SU-DHL-6 (cell line): ENCODE measurements at regions not wholly inside any gene's neighbourhood (a gene's known extent, or its start where the extent isn't known, plus 50 kb on each side); places are given as distances from the start of the nearest gene placed in this dataset.

Experiments
- H2AFZ ChIP-seq: fragments of 200-600 bp; sonication (generic); 2 replicates; pipeline ENCODE4 v1.6.1; 2014; ENCODE audit warnings: low read depth, mild to moderate bottlenecking, moderate library complexity, mixed read lengths, antibody characterized with exemption, low read length; ENCODE audit not compliant: severe bottlenecking
- H3F3A ChIP-seq: fragments of 200-600 bp; shearing (Covaris generic); 2 replicates; pipeline ENCODE4 v1.6.0; 2016; ENCODE audit warnings: antibody characterized with exemption, mild to moderate bottlenecking; ENCODE audit not compliant: insufficient read depth
- H3K27ac ChIP-seq: fragments of 200-600 bp; sonication (generic); 2 replicates; pipeline ENCODE4 v1.5.1; 2016; ENCODE audit warnings: low read depth, mild to moderate bottlenecking, low read length, moderate library complexity, mixed read lengths
- H3K27me3 ChIP-seq: fragments of 200-600 bp; sonication (generic), shearing (Covaris generic); 2 replicates; pipeline ENCODE4 v1.6.0; 2014; ENCODE audit warnings: mild to moderate bottlenecking, low read length
- H3K36me3 ChIP-seq: fragments of 200-600 bp; sonication (generic); 2 replicates; pipeline ENCODE4 v1.6.1; 2014; ENCODE audit warnings: mild to moderate bottlenecking, low read length, mixed read lengths
- H3K4me2 ChIP-seq: fragments of 300-600, 200-600 bp; shearing (Covaris generic), sonication (generic); 2 replicates; pipeline ENCODE4 v1.6.0; 2014; ENCODE audit warnings: low read length, low read depth, mild to moderate bottlenecking; ENCODE audit not compliant: poor library complexity, severe bottlenecking
- H3K4me3 ChIP-seq: fragments of 200-600 bp; sonication (generic); 2 replicates; pipeline ENCODE4 v1.5.1; 2014; ENCODE audit warnings: antibody characterized with exemption, low read length, mild to moderate bottlenecking, mixed read lengths; ENCODE audit not compliant: insufficient read depth, poor library complexity, severe bottlenecking
- H3K79me2 ChIP-seq: fragments of 200-600 bp; sonication (generic); 2 replicates; pipeline ENCODE4 v1.6.1; 2014; ENCODE audit warnings: mild to moderate bottlenecking, low read length, moderate library complexity; ENCODE audit not compliant: insufficient read depth
- H3K9ac ChIP-seq: fragments of 200-600 bp; sonication (generic); 2 replicates; pipeline ENCODE4 v1.7.0; 2014; ENCODE audit warnings: mild to moderate bottlenecking, low read length
- H3K9me2 ChIP-seq: fragments of 200-600 bp; sonication (generic); replicated peaks from 2 replicates; pipeline ENCODE4 v1.6.1; 2014; ENCODE audit warnings: low read length; ENCODE audit not compliant: insufficient read depth
- H3K9me3 ChIP-seq: fragments of 200-600 bp; sonication (generic); 2 replicates; pipeline ENCODE4 v1.6.1; 2014; ENCODE audit warnings: low read length, mixed read lengths; ENCODE audit not compliant: insufficient read depth
- H4K20me1 ChIP-seq: fragments of 200-600 bp; sonication (generic); 2 replicates; pipeline ENCODE4 v1.6.1; 2014; ENCODE audit warnings: low read depth, mild to moderate bottlenecking, antibody characterized with exemption, low read length, moderate library complexity, mixed read lengths
- EZH2phosphoT487 ChIP-seq: fragments of 200-600 bp; sonication (generic), shearing (Covaris generic); conservative IDR thresholded peaks from 2 replicates; pipeline ENCODE4 v1.6.1; 2018; ENCODE audit warnings: mild to moderate bottlenecking, antibody characterized with exemption, low read length, moderate library complexity, mixed read lengths
- TF ChIP-seq, protein P1 (sequence below): fragments of 200-600 bp; sonication (generic); IDR thresholded peaks from one replicate; pipeline ENCODE4 v1.5.1; 2017; ENCODE audit warnings: antibody characterized with exemption, mild to moderate bottlenecking, low read length, moderate library complexity; ENCODE audit not compliant: insufficient read depth, poor library complexity, severe bottlenecking

DNA sequence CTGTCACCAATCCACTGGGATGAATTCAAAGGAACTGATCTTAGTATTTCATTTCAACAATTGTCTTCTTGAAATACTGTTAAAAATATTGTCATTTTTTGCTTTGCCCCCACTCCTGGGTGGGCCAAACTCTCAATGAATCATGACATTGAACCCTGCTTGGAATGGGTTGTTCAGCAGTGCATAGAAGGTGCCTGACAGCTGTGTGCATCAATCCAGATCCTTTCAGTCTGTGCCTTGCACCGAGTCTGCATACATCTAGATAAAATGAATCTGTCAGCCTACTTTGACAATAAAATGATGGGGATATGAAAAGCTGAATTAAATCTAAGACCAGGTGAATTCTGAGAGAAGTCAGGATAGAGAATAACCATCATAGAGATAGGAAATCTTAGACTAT lies 706.6 kb downstream of the CBLN2 start:
- no peaks in the 10 kb centered on the region for H3K9me2 ChIP-seq
- no peak overlapping the region for H3K4me3 ChIP-seq
- no peak overlapping the region for H3K9ac ChIP-seq
- H4K20me1 ChIP-seq = no peaks in the 10 kb centered on the region
- H3K27ac ChIP-seq = no peak overlapping the region
- TF ChIP-seq, protein P1, sequence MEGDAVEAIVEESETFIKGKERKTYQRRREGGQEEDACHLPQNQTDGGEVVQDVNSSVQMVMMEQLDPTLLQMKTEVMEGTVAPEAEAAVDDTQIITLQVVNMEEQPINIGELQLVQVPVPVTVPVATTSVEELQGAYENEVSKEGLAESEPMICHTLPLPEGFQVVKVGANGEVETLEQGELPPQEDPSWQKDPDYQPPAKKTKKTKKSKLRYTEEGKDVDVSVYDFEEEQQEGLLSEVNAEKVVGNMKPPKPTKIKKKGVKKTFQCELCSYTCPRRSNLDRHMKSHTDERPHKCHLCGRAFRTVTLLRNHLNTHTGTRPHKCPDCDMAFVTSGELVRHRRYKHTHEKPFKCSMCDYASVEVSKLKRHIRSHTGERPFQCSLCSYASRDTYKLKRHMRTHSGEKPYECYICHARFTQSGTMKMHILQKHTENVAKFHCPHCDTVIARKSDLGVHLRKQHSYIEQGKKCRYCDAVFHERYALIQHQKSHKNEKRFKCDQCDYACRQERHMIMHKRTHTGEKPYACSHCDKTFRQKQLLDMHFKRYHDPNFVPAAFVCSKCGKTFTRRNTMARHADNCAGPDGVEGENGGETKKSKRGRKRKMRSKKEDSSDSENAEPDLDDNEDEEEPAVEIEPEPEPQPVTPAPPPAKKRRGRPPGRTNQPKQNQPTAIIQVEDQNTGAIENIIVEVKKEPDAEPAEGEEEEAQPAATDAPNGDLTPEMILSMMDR = no peak
- no peak for TF ChIP-seq EZH2phosphoT487
- no peaks in the 10 kb centered on the region for H3F3A ChIP-seq
- H3K4me2 ChIP-seq = no peak overlapping the region
- H2AFZ ChIP-seq = no peak overlapping the region
- no peaks in the 10 kb centered on the region for H3K36me3 ChIP-seq
- H3K9me3 ChIP-seq = no peaks in the 10 kb centered on the region
- no peaks in the 10 kb centered on the region for H3K27me3 ChIP-seq
- no peaks in the 10 kb centered on the region for H3K79me2 ChIP-seq

DNA sequence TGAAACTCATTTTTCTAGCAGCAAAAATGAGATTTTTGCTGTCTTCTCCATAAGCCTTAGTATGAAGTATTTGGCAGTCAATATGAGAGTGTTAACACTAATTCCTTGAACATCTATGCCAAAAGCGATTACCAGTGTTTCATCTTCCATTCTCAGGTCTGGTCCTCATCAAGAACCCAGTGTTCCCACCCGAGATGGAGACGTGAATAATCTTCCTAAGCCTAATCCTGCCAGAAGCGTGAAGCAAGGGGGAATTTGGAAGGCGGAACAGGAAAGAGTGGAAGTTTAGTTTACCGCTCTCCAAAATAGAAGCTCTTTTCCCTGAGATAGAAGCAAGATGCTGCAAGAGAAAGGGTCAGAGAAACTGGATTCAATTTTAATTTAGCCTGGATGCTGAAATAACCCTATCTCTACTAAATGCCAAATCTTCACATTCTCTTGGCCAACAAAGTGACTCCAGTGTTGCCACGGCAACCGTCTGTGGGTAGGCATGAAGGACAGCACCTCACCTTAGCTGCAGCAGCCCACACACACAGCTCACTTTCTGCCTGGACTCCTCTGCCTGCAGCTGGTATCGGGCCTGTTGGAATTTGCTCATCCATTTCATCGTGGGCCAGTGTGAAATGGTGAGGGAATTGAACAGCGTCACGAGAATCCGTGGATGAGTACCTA lies 711.1 kb downstream of the CBLN2 start:
- H3K27ac ChIP-seq = no peak overlapping the region
- no peak for TF ChIP-seq EZH2phosphoT487
- TF ChIP-seq, protein P1 = no peak
- H3K27me3 ChIP-seq = no peaks in the 10 kb centered on the region
- no peaks in the 10 kb centered on the region for H3K9me3 ChIP-seq
- H3K36me3 ChIP-seq = no peaks in the 10 kb centered on the region
- no peak overlapping the region for H2AFZ ChIP-seq
- no peaks in the 10 kb centered on the region for H3K9me2 ChIP-seq
- H3K79me2 ChIP-seq = no peaks in the 10 kb centered on the region
- no peak overlapping the region for H3K9ac ChIP-seq
- H4K20me1 ChIP-seq = no peaks in the 10 kb centered on the region
- H3K4me3 ChIP-seq = no peak overlapping the region
- H3K4me2 ChIP-seq = no peak overlapping the region
- H3F3A ChIP-seq = no peaks in the 10 kb centered on the region

DNA sequence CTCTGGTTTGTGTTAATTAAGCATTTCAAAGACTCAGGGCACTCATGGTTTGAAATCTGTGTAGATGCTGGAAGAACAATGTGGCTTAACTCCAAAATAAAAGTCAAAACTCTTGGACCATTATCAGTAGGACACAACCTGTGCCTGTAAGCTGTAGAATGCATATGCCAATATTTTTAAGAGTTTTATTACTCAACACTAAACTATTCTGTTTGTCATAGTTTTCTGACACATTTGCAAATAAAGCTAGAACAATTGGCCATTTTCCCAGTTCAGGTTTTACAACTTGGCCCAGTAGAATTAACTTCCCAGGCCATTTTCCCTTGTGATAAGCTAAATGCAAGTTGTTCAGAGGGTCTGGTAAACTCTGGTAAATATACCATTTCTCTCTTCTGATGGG lies 713.1 kb downstream of the CBLN2 start:
- H3K27me3 ChIP-seq = no peaks in the 10 kb centered on the region
- H3K79me2 ChIP-seq = no peaks in the 10 kb centered on the region
- no peak overlapping the region for H3K4me3 ChIP-seq
- H3K9me3 ChIP-seq = no peaks in the 10 kb centered on the region
- H3K4me2 ChIP-seq = no peak overlapping the region
- H3K36me3 ChIP-seq = no peaks in the 10 kb centered on the region
- H3K27ac ChIP-seq = no peak overlapping the region
- no peak overlapping the region for H2AFZ ChIP-seq
- H4K20me1 ChIP-seq = no peaks in the 10 kb centered on the region
- H3K9me2 ChIP-seq = no peaks in the 10 kb centered on the region
- no peaks in the 10 kb centered on the region for H3F3A ChIP-seq
- H3K9ac ChIP-seq = no peak overlapping the region
- no peak for TF ChIP-seq EZH2phosphoT487
- TF ChIP-seq, protein P1 = no peak
